ENCODE measurements at regions not wholly inside any gene's neighbourhood (a gene's known extent, or its start where the extent isn't known, plus 50 kb on each side); places are given as distances from the start of the nearest gene placed in this dataset.
"Not testable (repeated sequence)": the region's sequence is repeated elsewhere in the genome, so short reads cannot be mapped to it uniquely, and the experiment has no call there.

DNA sequence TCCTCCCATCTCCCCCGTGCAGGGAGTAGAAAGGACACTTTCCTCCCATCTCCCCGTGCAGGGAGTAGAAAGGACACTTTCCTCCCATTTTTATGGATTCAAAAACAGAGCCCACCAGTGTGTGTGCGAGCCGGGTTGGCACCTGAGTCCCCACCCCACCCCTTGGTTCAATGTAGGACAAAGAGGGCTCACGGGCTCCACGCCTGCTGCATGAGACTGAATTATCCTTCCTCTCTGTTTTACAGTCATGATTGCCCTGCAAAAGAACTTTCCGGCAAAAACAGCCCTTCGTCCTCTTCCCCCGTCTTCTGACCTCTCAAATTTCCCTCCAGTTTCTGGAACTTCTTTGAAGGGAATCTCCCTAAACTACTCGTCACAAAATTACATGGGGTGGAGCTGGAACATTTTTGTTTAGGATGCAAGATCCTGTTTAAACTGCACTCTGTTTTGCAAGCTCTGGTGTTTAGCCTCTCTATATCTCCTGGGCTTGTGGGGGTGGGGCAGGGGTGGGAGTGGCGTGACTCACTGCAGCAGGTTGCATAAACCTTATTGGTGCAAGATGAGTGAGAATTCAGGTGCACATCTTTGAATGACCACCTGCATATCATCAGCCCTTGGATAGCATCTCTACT, 99.8 kb downstream of the PSMG1 start:
- DNase-seq (ENCODE audit: low read depth in 1 of 2, low spot score in 1 of 2), result no peak

DNA sequence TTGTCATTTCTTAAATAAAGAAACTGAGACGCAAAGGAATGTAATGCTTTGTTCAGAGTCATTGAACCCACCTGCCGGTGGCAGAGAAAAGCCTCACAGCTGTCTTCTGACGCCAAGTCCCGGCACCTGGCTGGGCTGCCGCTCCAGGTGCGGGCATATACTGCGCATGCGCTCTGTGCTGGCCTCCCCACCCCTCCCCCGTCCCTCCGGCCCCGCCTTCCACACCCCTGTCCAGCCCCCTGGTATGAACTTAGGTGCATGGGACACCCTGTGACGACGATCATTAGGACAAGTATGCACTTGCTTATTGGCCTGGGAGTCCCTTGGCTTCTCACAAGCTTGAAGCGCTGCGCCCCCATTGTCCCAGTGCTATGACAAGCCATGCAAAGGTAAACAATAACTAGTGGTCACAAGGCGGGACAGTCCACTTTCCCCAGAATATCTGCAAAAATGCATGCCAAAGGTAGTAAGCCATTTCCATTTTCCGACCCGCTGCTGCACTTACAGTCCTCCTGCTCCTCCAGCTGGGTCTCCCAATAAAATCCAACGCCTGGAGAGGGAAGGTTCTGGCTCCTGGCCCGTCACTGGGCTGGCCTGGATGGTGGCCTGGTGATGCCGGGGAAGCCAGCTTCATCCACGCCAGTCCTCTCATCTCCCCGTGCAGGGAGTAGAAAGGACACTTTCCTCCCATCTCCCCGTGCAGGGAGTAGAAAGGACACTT, 100.4 kb downstream of the PSMG1 start:
- DNase-seq (ENCODE audit: low read depth in 1 of 2, low spot score in 1 of 2), result no peak

DNA sequence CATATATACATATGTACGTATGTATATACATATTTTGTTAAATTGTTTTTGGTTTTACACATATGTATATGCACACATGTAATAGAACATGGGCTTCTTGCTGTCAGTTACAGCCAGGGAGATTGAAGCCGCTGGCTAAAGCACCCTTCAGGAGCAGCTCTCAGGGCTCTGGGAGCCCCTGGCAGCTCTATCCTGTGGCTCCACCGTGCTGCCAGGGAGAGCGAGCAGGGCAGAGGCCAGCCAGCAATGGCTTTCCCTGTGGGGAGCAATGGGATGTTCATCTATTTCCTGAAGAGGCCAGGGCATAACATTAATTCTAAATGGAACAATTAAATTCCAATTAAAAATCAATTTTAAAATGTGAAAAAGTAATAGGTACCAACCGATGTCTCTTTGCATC, 102.9 kb downstream of the PSMG1 start:
- DNase-seq (ENCODE audit: low read depth in 1 of 2, low spot score in 1 of 2), result no peak

DNA sequence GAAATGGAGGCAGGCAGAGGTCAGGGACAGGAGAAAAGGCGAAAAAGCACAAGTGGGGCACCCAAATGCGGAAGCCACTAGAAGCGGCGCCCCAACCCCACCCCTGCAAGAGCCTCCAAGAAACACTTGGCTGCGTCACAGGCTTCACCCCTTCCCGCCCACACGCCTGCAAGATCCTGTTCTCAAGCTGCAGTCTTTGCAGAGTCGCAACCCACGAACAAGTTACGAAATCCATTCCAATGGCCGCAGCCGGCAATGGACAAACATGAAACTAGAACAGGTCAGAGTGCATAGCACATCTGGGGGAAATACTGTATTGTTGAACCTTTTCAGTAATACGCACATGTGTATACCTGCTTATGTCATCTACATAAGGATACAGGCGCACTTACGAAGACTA, 103.6 kb downstream of the PSMG1 start:
- no peak for DNase-seq (ENCODE audit: low read depth in 1 of 2, low spot score in 1 of 2)

DNA sequence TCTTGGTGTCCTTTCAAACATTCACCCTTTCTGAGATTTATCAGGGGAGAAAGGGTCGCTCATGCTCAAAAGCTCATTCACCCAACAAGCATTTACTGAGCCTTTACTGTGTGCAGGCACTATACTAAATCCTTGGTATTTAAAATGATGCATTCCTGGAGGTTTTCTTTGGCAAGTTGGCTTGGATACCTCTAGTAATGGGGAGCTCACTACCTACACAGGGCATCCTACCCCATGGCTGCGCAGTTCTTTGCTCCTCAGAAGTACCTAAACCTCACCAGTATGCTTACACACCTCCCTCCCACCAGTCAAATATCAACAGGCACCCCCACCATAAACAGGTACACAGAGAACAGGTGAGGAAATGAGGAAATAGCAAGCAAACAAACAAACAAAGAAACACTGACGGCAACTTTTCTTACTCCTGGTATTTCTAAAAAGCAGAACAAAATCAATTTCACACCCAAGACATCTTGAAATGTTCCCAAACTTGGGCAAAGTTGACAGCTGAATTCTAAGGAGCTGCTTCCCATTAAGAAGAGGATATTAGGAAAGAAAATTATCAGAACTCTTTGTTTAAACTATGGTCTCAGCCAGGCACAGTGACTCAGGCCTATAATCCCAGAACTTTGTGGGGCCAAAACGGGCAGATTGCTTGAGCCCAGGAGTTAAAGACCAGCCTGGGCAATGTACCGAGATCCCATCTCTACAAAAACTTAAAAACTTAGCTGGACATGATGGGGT, 104.8 kb downstream of the PSMG1 start:
- DNase-seq (ENCODE audit: low read depth in 1 of 2, low spot score in 1 of 2), result no peak

DNA sequence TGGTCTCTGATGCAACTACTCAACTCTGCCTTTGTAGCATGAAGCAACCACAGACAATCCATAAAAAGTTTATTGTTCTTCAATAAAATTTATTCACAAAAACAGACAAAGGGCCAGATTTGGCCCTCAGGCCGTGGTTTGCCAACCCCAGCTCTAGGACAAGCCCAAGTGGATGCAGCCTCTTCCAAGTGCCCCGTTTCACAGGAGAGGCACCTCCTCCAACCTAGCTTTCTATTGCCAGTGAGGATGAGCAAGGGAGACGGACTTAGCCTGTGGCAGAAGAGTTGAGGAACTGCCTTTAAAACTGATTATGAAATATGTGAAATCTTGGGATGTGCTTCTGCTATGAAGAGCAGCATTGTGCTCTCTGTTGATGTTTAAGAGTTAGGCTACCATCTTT, 105.4 kb downstream of the PSMG1 start:
- no peak for DNase-seq (ENCODE audit: low read depth in 1 of 2, low spot score in 1 of 2)

DNA sequence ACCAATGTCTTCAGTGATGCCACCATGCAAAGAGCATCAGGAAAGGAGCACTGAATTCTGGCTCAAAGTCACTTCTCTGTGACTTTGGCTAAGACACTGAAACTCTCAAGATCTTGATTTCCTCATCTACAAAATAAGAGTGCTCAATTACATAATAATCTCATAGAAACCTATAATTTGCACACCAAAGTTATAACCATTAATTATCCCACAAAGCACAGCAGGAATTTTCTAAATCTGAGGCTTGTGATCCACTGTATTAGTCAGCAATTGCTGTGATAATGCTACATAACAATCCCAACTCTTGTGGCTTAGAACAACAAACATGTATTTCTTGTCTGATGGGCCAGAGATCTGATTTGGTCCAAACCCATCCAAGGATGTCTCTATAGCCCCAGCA, 108.7 kb downstream of the PSMG1 start:
- DNase-seq (ENCODE audit: low read depth in 1 of 2, low spot score in 1 of 2), result no peak

DNA sequence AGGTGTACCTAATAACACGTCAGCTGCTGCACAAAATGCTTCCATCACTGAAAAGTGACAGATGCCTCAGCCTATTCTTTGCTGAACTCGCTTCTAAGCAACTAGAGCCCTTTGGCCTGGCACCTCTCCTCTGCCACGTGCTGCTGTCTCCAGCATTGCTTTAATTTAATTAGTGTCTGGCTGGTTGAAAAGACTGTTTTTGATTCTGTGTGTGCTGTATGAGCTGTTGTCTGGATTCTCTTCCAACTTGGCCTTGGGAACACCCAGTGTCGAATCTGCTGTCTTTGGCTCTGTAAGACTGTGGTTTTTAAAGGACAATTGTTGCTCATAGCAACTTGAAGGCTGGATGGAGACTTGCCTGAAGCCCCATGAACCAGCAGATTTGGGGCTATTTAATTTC, 109.5 kb downstream of the PSMG1 start:
- DNase-seq (ENCODE audit: low read depth in 1 of 2, low spot score in 1 of 2), result no peak

DNA sequence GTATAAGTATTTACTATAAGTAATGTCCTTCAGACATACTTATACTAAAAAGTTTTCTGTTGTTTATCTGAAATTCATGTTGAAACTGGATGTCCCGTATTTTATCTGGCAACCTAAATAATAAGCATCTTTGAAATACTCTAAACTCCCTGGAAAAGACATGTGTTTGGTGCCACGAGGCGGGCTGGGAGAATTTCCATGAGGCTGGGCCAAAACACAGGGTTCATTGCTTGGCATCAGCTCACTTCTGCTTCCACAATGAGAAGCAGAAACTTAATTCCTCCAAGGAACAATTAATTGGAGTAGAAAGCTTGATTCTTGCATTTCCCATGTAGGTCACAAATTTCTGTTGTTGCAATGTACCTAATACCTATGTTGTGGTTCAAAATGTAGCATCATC, 110.2 kb downstream of the PSMG1 start:
- DNase-seq (ENCODE audit: low read depth in 1 of 2, low spot score in 1 of 2), result no peak

DNA sequence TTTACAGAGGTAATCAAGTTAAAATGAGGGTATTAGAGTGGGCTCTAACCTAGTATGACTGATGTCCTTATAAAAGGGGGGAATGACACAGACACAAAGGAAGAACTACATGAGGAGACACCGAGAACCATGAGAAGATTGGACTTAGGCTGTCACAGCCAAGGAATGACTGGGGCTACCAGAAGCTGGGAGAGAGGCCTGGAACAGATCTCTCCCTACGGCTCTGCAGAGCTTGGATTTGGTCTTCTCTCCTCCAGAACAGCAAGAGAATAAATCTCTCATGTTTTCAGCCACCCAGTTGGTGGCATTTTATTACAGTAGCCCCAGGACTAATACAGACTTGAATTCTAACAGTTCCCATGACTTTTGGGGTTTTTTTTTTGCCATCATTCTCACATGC, 110.8 kb downstream of the PSMG1 start:
- no peak for DNase-seq (ENCODE audit: low read depth in 1 of 2, low spot score in 1 of 2)

DNA sequence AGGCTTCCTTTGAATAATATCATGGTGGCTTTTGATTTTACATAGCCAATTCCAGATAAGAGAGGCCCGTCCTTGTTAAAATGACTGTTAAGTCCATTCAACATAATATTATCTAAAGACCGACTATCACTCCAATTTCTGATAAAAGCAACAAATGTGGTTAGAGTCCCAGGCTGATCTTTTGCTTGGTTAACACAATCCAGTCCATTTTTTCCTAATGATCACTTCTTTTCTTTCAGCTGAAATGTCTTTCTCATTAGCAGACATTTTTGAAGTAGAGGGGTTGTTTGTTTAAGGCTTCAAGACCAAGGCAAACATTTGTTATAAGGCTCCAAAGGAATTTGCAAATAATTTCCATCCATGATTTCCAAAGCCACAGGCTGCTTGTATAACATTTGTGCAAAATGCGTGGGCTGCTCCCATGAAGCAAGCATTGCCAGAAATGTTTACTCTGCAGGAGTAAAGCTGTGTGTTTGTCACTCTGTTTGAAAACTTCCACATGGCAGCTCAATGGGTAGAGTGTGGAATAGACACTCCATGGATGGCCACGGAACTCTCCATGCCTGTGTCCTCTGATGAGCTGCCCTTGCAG, 111.5 kb downstream of the PSMG1 start:
- no peak for DNase-seq (ENCODE audit: low read depth in 1 of 2, low spot score in 1 of 2)

DNA sequence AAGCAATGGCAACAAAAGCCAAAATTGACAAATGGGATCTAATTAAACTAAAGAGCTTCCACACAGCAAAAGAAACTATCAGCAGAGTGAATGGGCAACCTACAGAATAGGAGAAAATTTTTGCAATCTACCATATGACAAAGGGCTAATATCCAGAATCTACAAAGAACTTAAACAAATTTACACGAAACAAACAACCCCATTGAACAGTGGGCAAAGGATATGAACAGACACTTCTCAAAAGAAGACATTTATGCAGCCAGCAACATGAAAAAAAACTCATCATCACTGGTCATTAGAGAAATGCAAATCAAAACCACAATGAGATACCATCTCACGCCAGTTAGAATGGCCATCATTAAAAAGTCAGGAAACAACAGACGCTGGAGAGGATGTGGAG, 113.4 kb downstream of the PSMG1 start:
- not testable (repeated sequence) for DNase-seq (ENCODE audit: low read depth in 1 of 2, low spot score in 1 of 2)

DNA sequence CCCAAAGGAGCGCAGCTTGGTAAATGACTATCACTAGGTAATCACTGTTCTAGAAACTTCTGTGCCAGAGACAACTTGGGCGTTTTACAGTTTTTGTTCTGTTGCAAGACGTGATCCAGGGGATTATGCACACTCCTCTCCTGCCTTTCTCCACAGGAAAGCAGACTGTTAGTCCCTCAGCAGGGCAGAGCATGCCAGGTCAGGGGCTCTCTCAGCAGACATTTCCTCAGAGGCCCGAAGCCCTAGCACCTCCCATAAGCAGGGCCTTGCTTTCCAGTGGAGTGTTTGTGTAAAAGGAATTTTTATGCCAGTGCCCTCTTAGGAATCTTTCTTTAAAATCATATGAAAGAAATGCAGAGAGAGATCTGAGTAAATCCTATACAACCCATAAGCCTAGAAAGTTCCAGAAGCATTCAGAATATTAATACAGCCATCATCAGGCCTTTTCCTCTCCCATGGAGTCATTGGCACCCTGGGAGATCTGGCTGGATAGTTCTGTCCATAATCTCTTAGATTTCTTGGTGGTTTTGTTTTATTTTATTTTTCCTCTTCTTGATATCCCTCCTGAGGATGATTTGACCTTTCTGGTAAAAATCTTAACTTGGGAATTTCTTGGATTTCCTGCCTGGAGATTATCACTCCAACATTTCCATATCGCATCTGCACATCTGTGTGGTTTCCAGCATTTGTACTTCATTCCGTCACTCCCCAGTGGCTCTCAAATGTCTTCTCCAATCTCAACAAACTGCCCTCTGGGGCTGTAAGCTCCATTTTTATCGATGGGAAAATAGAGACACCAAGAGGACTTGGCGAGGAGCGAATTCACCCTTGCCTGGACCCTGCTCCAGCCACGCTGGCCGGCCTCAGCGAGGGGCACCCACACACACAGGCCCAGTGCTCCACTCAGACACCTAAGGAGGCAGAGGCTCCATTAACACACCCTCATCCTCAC, 116.1 kb downstream of the PSMG1 start:
- DNase-seq (ENCODE audit: low read depth in 1 of 2, low spot score in 1 of 2), result no peak

DNA sequence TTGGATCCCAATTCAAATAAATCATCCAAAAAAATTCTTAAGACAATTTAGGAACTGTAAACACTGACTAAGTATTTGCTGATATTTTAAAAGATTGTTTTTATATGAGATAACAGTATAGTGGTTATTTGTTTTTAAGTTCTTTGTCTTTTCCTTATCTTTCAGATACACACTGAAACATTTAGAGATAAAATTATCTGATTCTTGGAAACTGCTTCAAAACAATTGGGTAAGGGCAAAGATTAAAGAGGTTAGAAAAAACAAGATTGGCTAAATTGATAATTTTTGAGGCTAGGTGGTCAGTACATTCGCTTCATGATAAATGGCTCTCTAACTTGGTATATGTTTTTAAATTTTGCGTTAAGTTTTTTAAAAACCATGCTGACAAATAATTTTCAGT, 117.3 kb downstream of the PSMG1 start:
- DNase-seq (ENCODE audit: low read depth in 1 of 2, low spot score in 1 of 2), result no peak

DNA sequence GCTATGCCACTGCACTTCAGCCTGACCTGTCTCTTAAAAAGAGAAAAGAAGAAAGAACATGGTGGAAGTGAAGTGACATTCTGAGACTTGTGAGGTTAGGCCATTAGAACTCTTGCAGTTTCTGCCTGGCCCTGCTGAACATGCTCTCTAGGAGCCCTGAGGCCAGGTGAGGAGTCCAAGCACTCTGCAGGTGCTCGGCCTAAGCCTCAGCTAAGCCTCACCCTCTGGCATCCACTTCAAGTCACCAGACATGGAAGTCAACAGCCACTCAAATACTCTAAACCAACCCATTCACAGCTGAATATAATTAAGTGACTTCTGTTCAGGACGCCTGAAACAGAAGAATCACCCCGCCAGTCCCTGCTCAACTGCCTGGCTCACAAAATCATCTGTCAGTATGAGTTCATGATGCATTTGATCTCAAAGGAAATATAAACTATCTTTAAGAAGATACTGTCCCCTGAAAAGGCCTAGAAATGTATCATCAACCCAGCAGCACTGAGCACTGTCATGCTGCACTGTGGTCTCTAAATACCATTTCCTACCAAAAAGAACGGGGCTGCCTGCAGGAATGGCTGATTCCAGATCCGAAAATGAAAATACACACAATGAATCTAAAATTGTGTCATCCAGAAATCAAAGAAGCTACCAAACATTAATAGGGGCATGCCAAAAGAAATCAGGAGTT, 118.8 kb downstream of the PSMG1 start:
- no peak for DNase-seq (ENCODE audit: low read depth in 1 of 2, low spot score in 1 of 2)

DNA sequence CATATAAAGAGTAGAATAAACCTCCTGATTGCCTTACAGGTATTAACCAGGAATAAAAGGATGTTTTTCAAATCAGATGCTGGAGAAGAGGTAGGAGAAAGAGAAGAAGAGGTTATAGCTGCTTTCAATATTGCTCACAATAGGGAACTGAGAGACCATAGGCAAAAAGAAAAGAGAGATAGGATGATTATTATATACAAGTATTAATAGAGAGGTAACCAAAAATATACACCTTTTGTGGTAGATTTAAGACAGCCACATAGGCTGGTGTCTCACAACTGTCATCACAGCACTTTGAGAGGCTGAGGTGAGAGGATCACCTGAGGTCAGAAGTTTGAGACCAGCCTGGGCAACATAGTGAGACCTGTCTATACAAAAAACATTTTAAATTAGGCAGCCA, 119.7 kb downstream of the PSMG1 start:
- no peak for DNase-seq (ENCODE audit: low read depth in 1 of 2, low spot score in 1 of 2)

DNA sequence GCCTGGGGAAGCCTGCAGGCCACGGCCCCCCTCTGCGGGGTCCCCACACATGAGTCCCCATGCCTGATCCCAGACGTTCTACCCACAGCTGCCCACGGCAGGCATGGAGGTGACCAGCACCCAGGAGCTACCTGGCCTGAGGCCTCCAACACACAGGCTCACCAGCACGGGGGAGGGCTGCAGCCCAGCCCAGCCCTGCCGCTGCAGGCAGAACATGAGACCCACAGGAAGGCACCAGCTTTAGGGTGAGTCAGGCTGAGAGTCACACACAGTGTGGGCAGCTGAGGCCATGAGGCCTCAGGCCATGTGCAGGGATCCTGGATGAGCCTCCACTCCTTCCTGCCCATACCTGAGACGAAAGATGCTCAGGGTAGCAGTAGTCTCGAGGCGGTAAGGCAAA, 121.1 kb downstream of the PSMG1 start:
- DNase-seq (ENCODE audit: low read depth in 1 of 2, low spot score in 1 of 2), result no peak

DNA sequence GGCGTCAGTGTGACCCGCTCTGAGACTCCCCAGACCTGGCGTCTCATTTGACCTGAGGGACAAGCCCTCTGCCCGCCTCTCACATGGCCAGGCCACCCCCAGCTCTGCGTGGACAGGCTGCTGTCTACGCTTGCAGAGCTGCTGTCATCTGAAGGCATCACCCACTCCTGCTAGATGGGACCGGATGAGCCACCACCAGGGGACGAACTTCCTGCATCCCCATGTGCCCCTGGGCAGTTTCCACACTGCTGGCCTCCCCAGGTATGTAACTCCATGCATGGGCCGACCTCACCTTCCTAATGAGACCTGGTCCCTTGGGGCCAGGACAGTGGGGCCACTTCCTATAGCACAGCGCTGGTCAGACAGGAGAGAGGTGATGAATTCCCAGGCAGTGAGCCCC, 121.5 kb downstream of the PSMG1 start:
- DNase-seq (ENCODE audit: low read depth in 1 of 2, low spot score in 1 of 2), result no peak

DNA sequence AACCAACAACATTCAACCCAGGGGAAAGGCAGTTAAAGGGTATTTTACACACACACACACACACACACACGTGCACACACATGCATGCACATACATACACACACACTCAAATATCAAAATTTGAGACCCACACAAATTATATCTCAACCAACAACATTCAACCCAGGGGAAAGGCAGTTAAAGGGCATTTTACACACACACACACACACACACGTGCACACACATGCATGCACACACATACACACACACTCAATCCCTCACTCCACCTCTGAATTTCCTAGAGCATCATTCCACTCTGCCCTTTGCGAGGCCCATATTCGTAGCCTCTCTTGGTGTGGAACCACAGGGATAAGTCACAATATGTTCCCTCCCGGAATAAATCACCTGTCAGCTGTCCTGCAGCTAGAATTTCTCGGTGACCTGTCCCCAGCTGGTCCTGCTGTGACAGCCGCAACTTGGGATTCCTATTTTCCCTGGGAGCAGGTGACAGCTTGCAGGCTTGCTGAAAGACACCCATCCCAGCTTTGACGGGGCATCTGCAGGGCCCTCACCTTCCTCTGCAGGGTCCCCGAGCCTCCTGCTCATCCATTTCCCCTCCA, 122.7 kb downstream of the PSMG1 start:
- no peak for DNase-seq (ENCODE audit: low read depth in 1 of 2, low spot score in 1 of 2)

DNA sequence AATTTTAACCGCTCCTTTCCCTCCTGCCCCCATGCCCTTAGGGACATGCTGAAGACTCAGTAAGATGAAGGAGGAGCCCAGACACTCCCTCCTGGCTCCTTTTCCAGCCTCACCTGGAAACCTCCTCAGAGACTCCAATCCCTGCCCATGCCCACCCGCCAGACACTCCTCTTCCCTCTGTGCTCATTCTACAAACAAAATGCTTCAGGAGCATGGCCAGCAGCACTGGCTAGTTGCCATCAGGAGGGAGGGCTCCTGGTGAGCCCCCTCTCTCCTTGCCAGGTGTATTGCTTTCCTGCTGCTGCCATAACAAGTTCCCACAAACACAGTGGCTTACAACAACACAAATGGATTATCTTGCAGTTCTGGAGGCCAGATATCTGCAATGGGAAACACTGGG, 126.1 kb downstream of the PSMG1 start:
- DNase-seq (ENCODE audit: low read depth in 1 of 2, low spot score in 1 of 2), result no peak

Measured in stimulated activated CD4-positive, alpha-beta T cell treated with anti-CD3 and anti-CD28 coated beads, Interleukin-15, amount 100 ng/mL, for 1 hour (primary cell).